Stimulated activated naive CD4-positive, alpha-beta T cell (primary cell): ENCODE measurements at regions not wholly inside any gene's neighbourhood (a gene's known extent, or its start where the extent isn't known, plus 50 kb on each side); places are given as distances from the start of the nearest gene placed in this dataset.
A peak's percentile ranks its signal among the peaks of the same experiment; 100 is the strongest.
"Not testable (repeated sequence)": the region's sequence is repeated elsewhere in the genome, so short reads cannot be mapped to it uniquely, and the experiment has no call there.

Experiments
- DNase-seq, 6 experiments: peaks; one replicate each; lab custom pipeline; 2025; lab: John Stamatoyannopoulos, UW

DNA sequence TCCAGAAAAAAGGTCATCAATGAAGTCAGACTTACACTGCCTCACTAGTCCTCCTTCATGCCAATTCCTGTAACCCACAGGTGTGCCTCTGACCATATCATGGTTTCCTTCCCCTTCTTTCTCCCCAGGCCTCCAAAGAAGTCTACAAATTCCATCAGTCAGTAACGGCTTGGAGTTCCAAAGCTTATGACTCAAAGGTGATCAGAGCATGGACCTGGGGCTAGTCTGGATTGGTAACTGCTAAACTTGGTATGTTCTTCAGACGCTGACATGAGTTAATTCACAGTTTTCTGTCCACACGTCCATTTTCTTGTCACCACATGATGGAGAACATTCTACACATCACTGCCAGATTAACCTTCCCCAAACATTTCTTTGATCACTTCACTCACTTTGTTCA is 560.4 kb downstream of the ETNK1 start:
- DNase-seq: no peak

DNA sequence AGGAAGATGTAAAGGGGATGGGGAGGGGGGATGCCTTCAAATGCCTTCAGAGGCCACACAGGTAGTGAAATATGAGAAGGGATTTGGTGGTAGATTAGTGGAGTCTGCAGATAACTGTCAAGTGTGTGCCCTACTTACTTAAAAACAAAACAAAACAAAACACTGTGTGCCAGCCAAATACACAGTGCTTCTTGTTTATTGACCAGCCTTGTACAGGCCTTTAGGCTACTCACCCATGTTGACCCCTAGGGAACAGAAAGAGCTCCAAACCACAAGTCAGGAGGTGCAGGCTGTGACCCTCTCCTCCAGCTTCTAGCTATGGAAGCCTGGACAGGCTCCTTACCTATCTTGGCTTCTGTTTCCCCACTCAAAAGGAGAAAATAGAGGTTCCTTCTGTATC is 562.0 kb downstream of the ETNK1 start:
- no peak for DNase-seq

DNA sequence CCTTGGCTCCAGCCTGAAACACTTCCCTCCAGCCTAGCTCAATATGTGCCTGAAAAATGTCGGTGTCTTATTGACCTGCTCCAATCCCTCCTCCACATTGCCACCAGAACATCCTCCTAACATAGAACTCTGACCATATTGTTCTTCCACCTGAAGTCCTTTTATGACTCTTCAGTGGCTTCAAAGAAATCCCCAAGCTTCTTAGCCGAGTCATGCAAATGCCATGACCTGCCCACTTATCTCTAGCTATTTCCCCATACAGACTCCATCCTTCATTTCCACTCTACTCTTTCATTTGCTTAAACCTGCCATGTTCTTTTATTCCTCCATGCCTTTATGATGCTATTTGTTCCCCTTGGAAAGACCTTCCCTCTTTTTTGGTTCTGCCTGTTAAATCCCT is 568.6 kb downstream of the ETNK1 start:
- DNase-seq: no peak

DNA sequence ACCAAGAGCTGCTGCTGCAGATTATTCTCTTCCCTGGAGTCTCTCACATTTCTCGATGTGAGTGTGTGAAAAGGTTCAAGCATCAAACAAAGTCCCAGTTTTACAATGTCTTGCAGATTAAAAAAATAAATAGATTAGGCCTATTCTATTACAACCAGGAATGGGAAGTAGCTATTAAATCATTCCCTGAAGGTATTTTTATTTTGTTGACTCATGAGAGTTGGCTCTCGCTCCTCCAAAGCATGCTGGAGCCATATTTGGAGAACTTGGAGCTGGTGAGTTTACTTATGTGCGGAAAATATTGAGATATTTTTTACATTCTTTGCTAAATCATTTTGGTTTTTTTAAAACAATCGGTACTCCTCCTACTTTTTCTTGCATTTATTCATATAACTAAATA is 572.3 kb downstream of the ETNK1 start:
- DNase-seq: no peak

DNA sequence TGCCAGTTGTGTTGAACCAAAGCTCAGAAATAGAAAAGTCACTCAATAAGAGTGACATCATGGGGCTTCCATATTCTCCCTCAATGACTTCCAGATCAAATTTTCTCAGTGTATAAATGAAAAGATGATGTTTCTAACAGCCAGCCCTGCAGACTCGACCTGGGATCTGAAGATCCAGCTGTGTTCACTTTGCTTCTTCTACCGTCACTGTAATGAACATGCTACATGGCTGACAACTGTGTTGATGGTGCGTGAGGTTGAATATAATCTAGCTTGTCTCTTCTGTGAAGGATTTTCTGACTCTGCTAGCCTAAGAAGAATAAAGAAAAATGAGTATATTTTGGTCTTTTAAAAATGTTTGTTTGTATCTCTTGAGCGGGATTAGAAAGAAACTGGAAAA is 577.8 kb downstream of the ETNK1 start:
- DNase-seq: no peak

DNA sequence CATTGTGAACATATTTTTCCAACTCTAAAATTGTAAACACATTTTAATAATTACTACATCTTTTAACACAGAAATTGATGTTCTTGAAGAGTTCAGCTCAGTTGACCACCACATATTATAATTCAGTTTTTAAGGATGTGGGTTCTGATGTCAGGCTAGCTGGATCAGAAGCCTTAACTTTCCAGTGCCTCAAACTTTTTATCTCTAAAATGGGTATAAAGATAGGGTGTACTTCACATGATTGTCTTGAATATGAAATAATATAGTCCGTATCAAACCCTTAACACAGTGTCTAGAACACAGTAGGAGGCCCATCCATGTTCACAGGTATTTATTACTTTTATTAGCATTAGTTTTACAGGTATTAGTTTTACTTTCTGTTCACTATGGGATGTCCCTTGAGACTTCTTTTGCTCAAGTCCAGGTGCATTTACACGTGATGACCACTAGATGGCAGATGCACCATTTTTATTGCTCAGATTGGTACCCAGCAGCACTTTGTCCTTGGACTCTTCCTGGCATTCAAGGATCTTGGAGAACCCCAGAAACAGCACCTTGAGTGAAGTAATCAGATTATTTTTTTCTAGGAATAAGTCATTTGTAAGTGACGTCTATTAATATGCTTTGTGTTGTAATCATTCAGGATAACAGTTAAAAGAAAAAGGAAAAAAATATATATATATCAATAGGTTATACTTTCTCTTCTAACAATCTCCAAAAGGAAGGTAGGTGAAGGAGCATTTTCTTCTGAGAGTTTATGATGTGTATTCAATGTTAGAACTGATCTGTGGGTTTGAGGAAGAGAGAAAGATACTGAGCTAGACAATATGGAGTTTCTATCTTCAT is 580.2 kb downstream of the ETNK1 start:
- peak in 2 of 6 experiments; percentile 11 to 19 for DNase-seq

DNA sequence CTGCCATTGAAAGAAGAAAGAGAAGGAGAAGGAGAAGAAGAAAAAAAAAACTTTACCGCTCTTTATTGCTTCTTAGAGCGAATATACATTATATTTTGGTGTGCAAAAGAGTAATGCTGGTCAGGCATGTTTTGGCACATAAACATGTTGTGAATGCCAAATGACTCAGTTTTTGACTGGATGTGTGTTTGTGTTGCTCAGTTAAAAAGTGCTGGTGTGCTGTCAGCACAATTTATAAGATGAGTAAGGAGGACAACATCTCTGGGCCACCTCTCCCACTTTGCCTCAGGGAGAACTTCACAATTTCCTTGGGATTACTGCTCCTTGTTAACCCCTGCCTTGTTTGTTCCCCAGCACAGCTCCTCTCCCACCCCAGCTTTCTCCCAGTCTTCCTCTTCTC is 584.8 kb downstream of the ETNK1 start:
- no peak for DNase-seq

DNA sequence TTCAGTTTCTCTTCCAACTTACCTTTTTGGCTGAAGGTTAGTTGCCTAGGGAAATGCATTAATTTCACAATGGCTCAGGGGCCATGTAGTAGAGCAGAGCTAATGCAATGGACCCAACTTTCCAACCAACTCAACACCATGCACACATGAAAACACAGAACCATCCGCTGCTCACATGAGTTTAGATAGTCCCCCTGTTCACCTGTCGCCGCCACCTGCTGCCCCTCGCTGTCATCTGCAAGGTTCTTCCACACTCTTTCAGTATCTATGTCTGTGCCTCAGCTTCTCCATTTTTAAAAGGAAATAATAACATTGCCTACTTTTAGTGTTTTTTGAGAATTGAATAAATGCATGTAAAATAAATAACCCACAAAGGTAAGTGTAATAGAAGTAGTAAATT is 585.6 kb downstream of the ETNK1 start:
- DNase-seq: no peak

DNA sequence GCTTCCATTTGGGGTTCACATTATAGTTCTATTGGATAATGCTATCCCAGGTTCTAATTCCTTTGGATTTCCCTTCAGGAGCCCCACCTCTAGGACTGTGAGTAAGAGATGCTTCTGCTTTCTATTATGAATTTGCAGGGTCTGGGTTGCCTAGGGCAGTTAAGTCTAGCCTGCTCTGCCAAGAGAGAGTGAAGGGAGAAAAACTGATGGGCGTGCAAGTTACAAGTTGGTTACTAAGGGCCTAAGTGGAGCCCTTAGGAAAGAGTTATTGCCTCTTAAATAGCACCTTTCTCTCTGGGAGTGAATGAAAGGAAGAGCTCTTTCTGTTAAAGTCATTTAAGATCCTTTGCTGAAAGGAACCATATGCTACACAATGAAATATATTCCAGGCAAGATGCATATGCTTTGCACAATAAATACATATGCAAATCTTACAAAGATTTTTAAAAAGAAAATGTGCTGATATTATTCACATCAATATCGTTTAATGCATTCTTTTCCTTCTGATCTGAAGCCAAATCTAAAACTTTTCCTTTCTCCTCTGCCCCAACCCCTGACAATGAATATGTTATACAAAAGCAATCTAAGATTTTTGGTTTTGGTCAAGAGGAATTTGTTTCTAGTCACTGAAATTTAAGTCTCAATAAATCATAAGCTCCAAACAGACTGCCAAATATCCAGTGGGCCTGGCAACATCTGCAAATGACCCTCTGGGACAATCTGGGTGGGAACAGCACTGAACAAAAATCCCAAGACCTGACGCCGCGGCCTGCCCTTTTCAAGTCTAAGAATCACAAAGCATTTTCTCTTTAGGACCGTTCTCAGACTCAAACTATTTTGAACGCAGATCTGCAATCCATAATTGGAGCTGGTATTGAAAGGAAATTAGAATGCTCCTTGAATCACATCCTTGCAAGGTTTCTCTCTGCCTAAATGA is 586.7 kb downstream of the ETNK1 start:
- no peak for DNase-seq

DNA sequence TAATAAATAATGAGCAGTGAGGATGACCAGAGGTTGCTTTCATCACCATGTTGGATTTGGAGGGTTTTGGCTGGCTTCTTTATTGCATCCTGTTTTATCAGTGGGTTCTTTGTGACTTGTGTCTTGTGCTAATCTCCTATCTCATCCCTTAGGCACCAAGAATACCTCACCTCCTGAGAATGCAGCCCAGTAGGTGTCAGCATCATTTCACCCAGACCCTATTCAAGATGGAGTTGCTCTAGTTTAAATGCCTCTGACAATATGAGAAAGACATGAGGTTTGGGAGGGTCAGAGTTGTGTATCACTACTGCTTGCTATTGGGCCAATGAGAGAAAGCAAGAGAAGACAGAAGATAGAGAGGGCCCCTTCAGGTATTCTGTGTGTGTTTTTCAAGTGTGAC is 592.2 kb downstream of the ETNK1 start:
- DNase-seq: no peak

DNA sequence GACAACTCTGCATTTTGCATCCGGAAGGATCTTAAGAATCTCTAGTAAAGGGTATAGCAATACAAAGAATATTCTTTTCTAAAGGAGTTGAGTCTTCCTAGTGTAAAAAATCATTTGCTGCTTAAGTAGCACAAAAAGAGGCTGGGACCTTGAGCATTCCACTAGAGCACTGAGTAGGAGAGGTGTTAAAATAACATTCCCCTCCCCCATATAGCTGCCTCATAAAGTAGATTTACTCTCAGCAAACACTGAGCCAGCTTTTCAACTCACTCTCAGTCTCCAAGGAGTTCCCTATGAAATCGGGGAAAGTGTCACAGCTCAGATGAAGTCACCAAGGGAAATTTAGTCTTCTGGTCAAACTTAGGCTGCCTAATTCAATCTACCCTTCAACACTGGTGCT is 592.7 kb downstream of the ETNK1 start:
- DNase-seq: no peak

DNA sequence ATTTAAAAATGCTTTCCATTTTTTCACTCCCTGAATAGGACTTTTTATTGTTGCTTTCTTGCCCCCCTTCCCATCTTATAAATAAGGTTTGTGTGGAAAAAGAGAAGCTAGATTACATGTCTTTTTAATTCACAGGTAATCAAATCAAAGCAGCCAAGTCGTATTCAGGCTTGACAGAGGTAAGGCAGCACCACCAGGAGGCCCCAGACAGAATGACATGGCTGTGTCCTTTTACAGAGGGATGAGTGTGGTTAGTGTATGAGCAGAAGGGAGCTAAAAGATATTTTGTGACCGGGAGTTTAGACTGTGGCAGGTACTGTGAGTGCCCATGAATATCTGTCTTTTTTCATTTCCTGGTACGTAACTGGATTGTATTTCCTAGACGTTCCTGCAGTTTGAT is 596.1 kb downstream of the ETNK1 start:
- no peak for DNase-seq

DNA sequence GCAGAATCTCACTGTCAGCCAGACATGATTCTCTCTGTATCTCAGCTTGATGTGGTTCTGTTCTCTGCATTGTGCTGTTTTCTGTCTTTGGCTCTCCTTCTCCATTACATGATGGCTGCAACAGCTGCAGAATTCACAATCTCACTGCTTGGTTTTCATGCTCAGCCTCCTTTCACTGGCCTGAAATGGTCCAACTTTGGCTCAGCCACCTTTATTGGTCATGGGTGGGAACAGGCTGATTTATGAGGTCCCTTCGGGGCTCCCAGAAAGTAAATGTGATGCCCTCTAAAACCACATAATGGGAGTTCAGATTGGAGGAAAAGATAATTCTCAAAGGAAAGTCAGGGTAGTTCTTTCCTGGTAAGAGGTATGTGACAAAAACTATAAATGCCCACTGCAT is 597.0 kb downstream of the ETNK1 start:
- no peak for DNase-seq

DNA sequence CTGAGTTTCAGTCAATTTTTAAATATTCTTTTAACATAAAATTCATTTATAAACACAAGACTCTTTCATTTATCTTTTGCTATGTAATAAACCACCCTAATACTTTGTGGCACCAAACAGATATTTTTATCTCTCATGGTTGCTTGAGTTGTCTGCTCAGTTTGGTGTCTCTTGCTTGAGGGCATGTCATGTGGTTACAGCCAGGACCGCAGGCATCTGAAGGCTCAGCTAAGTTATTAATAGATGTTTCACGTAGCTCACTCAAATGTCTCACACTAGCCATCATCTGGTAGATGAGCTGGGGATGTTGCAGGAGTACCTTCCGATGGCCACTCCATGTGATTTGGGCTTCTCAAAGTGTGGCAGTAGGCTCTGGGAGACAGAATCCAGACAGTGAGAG is 597.8 kb downstream of the ETNK1 start:
- DNase-seq: no peak

DNA sequence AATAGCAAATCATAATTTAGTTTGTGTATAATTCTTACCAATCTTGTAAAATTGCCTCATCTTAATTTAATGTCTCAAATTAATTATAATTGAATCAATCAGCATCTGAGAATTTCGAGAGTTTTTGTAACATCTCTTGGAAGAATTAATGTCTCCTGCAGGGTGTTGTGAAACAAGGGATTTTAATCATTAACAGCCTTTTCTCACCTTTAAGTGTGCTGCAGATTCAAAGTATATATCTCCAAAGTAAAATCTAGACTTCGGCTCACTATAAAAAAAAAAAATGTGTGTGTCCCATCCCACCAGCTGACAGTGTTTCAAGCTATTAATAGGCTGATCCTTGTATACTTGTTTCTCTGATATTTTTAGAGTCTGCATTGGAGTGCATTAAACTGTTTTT is 603.1 kb downstream of the ETNK1 start:
- no peak for DNase-seq

DNA sequence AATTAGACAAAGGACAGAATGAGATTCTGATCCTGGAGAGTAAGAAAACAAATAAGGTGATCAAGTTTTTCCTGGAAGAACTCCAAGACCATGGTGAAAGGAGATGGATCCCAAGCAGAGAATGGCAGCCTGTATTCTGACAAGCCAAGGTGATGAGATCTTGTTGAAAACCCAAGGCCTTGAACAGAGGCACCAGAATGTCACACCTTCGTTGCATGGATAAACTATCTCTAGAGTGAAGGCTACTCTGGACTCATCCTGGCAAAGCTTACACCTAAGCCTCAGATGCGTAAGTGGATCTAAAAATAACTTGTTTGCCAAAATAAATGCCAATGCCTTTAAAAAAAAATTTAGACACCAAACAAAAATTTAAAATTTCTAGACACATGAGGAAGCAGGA is 605.9 kb downstream of the ETNK1 start:
- DNase-seq: no peak

DNA sequence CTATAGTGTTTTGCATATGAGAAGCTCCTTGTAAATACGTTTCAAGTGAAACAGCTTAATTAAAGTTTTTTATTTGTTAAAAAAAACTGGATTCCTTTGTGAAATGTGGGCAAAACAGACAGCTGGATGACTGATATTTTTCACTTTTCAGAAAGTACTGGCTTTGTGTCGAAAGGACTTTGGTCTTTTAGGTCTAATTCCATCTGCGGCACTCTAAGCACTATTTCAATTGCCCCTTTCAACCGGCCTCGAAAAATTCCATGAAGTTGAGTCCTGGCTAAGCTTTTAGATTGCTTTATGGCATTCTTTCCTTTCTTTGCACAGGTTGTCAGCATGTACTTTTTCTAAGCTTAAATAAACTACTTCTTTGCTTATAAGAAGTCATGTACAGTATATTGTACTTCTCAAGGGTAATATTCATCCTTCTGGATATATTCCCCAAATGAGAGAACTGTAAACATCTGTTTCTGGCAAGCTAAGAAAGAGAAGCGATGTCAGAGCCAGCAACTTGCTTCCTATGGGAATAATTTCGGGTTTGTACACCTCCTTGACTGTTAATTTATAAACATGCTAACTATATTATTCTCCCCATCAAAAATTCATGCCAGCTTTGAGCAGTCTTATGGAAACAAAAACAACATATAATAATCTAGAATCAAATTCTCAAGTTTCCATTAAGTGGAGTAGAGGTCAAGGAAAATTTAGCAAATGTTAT is 611.3 kb downstream of the ETNK1 start:
- DNase-seq: no peak

DNA sequence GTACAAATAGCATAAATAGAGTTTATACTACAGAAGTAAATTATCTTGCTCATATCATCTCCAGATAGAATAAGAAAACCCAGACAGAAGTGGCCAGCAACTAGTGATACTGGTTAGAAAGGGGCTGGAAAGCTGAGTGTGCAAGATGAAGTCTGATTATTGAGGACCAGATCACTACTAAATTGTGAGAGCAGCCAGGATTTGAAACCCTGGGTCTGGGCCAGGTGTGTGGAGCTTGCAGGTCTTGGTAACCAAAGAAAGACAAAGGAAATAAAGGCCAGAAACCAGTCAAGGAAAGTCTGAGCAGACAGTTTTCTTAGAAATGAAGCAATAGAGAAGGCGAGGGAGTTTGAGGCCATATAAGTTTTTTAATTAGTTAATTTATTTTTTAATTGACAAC is 611.8 kb downstream of the ETNK1 start:
- no peak for DNase-seq

DNA sequence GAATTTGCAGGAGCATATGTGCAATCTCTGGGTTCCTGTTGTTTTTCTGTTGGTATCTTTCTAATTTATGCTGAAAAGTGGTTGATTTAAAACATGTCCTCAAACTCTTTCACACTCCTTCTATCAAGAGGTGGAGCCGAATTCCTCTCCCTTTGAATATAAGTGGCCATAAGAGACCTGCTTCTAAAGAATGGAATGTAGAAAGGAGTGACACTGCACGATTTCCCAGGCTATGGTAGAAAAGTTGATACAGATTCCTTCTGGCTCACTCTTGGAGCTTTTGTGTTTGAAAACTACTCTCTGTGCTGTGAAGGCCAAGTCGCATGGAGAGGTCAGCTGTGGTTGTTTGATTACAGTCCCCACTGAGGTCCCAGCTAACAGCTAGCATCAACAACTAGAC is 613.2 kb downstream of the ETNK1 start:
- DNase-seq: no peak

DNA sequence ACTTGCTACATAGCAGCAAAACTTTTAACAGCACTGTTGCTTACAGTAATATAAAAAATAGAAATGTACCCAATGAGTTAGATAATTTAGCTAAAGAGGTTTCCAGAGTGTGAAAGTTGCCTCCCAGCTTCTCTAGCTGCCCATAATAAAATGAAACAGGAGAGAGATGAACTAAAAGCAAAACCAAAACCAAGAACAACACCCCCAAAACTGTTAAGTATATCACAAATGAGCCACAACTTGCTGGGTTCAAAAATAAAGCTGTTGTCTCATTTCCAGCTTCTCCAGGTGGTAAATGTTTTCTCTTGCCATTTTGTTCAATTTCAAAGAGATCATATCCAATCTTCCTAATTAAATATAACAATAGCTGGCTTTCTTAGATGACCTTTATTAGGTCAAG is 614.0 kb downstream of the ETNK1 start:
- DNase-seq: no peak

DNA sequence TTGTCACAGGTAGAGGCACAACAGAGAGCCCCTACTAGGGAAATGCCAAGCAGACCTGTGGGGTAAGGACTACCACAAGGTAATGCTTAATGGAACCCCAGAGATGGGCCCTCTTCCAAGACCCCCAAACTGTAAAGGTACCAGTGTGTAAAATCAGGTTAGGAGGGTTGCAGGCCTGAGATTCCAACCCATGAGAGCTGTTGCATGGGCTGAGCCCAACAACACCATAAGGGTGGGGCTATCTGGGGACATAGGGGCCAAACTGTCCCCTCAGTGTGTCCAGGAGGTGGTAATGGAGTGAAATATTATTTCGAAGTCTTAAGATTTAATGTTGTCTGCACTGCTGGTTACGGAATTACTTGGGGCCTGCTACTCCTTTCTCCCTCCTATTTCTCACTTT is 620.2 kb downstream of the ETNK1 start:
- DNase-seq: no peak

DNA sequence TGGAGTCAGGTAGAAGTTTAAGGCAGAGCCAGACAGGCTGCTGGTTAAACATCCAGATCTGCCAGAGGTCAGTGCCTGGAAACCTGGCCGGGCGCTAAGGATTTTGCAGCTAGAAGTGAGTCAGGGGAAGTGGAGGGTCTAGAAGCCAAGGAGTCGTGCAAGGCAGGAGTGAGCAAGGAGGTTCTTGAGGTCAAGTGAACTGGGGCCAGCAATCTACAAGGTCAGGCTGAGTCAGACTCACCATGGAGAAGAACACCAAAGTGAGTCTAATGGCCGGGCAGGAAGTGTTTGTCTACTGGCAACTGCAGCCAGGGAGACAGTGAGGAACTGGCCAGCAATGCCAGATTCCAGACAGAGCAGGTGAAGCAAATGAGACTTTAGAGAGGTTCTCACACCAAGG is 628.2 kb downstream of the ETNK1 start:
- DNase-seq: no peak

DNA sequence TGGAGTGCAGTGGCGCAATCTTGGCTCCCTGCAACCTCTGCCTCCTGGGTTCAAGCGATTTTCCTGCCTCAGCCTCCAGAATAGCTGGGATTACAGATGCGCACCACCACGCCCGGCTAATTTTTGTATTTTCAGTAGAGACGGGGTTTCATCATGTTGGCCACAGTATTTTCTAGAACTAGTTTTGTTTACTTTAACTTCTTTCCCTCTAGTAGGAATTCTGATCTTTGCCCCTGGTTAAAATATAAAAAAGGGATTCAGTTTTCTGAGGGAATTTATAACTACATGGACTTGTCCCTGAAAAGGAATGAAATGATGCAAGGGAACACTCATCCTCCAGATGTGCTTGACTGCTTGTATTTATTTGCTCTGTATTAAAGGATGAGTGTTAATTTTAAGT is 628.9 kb downstream of the ETNK1 start:
- not testable (repeated sequence) for DNase-seq
